MG63 (cell line): ENCODE measurements at regions not wholly inside any gene's neighbourhood (a gene's known extent, or its start where the extent isn't known, plus 50 kb on each side); places are given as distances from the start of the nearest gene placed in this dataset.
"Not testable (repeated sequence)": the region's sequence is repeated elsewhere in the genome, so short reads cannot be mapped to it uniquely, and the experiment has no call there.

ENCODE experiments used
- DNase-seq: peaks from one replicate; pipeline ENCODE4 v3.0.0-alpha.2; 2020
- H3K27me3 ChIP-seq: fragments of 250-450 bp; sonication (Bioruptor Pico); 2 replicates; pipeline ENCODE4 v1.5.1; 2020; ENCODE audit warnings: mild to moderate bottlenecking, moderate library complexity
- H3K36me3 ChIP-seq: fragments of 250-450 bp; sonication (Bioruptor Pico); 2 replicates; pipeline ENCODE4 v1.5.1; 2020; ENCODE audit warnings: mild to moderate bottlenecking, moderate library complexity
- H3K4me3 ChIP-seq: fragments of 250-450 bp; sonication (Bioruptor Pico); 2 replicates; pipeline ENCODE4 v1.5.1; 2020; ENCODE audit warnings: mild to moderate bottlenecking, moderate library complexity
- H3K9me3 ChIP-seq: fragments of 250-450 bp; sonication (Bioruptor Pico); 2 replicates; pipeline ENCODE4 v1.5.1; 2020; ENCODE audit warnings: mild to moderate bottlenecking, moderate library complexity

- DNase-seq = no peak
- Histone ChIP-seq H3K27me3 (0 out of 2 replicates have a peak, but pooled peaks cover 2% of the 10 kb centered on the region), H3K4me3 (no peak overlapping the region), H3K9me3 (peaks cover 16% of the 10 kb centered on the region), H3K36me3 (no peaks in the 10 kb centered on the region)
These were observed 449.7 kb upstream of the SULF2 start for GRCh38 chr20:48234951-48235350.

- Histone ChIP-seq H3K9me3 (peaks cover 16% of the 10 kb centered on the region), H3K36me3 (no peaks in the 10 kb centered on the region), H3K4me3 (no peak overlapping the region), H3K27me3 (no peaks in the 10 kb centered on the region)
- no peak for DNase-seq
These were observed 446.1 kb upstream of the SULF2 start for GRCh38 chr20:48231253-48231930.

GRCh38 chr20:48230216-48230615 lies 444.9 kb upstream of the SULF2 start:
- Histone ChIP-seq H3K36me3 (no peaks in the 10 kb centered on the region), H3K9me3 (peaks cover 16% of the 10 kb centered on the region), H3K27me3 (no peaks in the 10 kb centered on the region), H3K4me3 (no peak overlapping the region)
- no peak for DNase-seq

- no peak for DNase-seq
- H3K4me3 ChIP-seq = no peak overlapping the region
- no peaks in the 10 kb centered on the region for H3K27me3 ChIP-seq
- no peaks in the 10 kb centered on the region for H3K36me3 ChIP-seq
- H3K9me3 ChIP-seq = peaks cover 14% of the 10 kb centered on the region
These were observed 442.1 kb upstream of the SULF2 start for GRCh38 chr20:48227381-48227780.

GRCh38 chr20:48226642-48227041 lies 441.4 kb upstream of the SULF2 start:
- Histone ChIP-seq H3K27me3 (no peaks in the 10 kb centered on the region), H3K4me3 (no peak overlapping the region), H3K36me3 (no peaks in the 10 kb centered on the region), H3K9me3 (peaks cover 12% of the 10 kb centered on the region)
- DNase-seq = no peak

- Histone ChIP-seq H3K36me3 (no peaks in the 10 kb centered on the region), H3K27me3 (no peaks in the 10 kb centered on the region), H3K4me3 (no peak overlapping the region), H3K9me3 (no peaks in the 10 kb centered on the region)
- no peak for DNase-seq
These were observed 439.3 kb upstream of the SULF2 start for GRCh38 chr20:48224533-48225050.

GRCh38 chr20:48223715-48224114 lies 438.4 kb upstream of the SULF2 start:
- Histone ChIP-seq H3K36me3 (no peaks in the 10 kb centered on the region), H3K27me3 (no peaks in the 10 kb centered on the region), H3K9me3 (no peaks in the 10 kb centered on the region), H3K4me3 (no peak overlapping the region)
- DNase-seq = no peak

GRCh38 chr20:48222595-48223180 lies 437.4 kb upstream of the SULF2 start:
- no peaks in the 10 kb centered on the region for H3K27me3 ChIP-seq
- no peaks in the 10 kb centered on the region for H3K36me3 ChIP-seq
- H3K9me3 ChIP-seq = no peaks in the 10 kb centered on the region
- no peak for DNase-seq
- no peak overlapping the region for H3K4me3 ChIP-seq

- no peak overlapping the region for H3K4me3 ChIP-seq
- DNase-seq = no peak
- H3K9me3 ChIP-seq = no peaks in the 10 kb centered on the region
- no peaks in the 10 kb centered on the region for H3K27me3 ChIP-seq
- no peaks in the 10 kb centered on the region for H3K36me3 ChIP-seq
These were observed 434.9 kb upstream of the SULF2 start for GRCh38 chr20:48220033-48220633.

- Histone ChIP-seq H3K9me3 (no peaks in the 10 kb centered on the region), H3K36me3 (no peaks in the 10 kb centered on the region), H3K4me3 (no peak overlapping the region), H3K27me3 (no peaks in the 10 kb centered on the region)
- no peak for DNase-seq
These were observed 434.0 kb upstream of the SULF2 start for GRCh38 chr20:48219306-48219705.

- DNase-seq = no peak
- H3K4me3 ChIP-seq = no peak overlapping the region
- no peaks in the 10 kb centered on the region for H3K27me3 ChIP-seq
- H3K9me3 ChIP-seq = no peaks in the 10 kb centered on the region
- no peaks in the 10 kb centered on the region for H3K36me3 ChIP-seq
These were observed 431.9 kb upstream of the SULF2 start for GRCh38 chr20:48217190-48217589.

- no peaks in the 10 kb centered on the region for H3K36me3 ChIP-seq
- DNase-seq = no peak
- no peaks in the 10 kb centered on the region for H3K27me3 ChIP-seq
- no peak overlapping the region for H3K4me3 ChIP-seq
- no peaks in the 10 kb centered on the region for H3K9me3 ChIP-seq
These were observed 430.3 kb upstream of the SULF2 start for GRCh38 chr20:48215536-48215935.

GRCh38 chr20:48214601-48215000 lies 429.3 kb upstream of the SULF2 start:
- Histone ChIP-seq H3K27me3 (no peaks in the 10 kb centered on the region), H3K9me3 (no peaks in the 10 kb centered on the region), H3K4me3 (no peak overlapping the region), H3K36me3 (no peaks in the 10 kb centered on the region)
- DNase-seq = no peak

GRCh38 chr20:48213635-48214034 lies 428.4 kb upstream of the SULF2 start:
- DNase-seq, H3K9me3 ChIP-seq: not testable (repeated sequence)

GRCh38 chr20:48212806-48213509 lies 427.7 kb upstream of the SULF2 start:
- no peaks in the 10 kb centered on the region for H3K36me3 ChIP-seq
- no peaks in the 10 kb centered on the region for H3K9me3 ChIP-seq
- no peak overlapping the region for H3K4me3 ChIP-seq
- no peak for DNase-seq
- no peaks in the 10 kb centered on the region for H3K27me3 ChIP-seq

More at GRCh38 chr20:48213635-48214034, 428.4 kb upstream of the SULF2 start:
- not testable (repeated sequence) for H3K27me3 ChIP-seq, H3K4me3 ChIP-seq, H3K36me3 ChIP-seq

- no peaks in the 10 kb centered on the region for H3K36me3 ChIP-seq
- H3K9me3 ChIP-seq = no peaks in the 10 kb centered on the region
- no peak for DNase-seq
- no peak overlapping the region for H3K4me3 ChIP-seq
- no peaks in the 10 kb centered on the region for H3K27me3 ChIP-seq
These were observed 426.6 kb upstream of the SULF2 start for GRCh38 chr20:48211847-48212246.

- Histone ChIP-seq H3K4me3 (no peak overlapping the region), H3K36me3 (no peaks in the 10 kb centered on the region), H3K27me3 (no peaks in the 10 kb centered on the region), H3K9me3 (no peaks in the 10 kb centered on the region)
- no peak for DNase-seq
These were observed 426.0 kb upstream of the SULF2 start for GRCh38 chr20:48211238-48211637.
